ENCODE measurements at regions not wholly inside any gene's neighbourhood (a gene's known extent, or its start where the extent isn't known, plus 50 kb on each side); places are given as distances from the start of the nearest gene placed in this dataset.
"Not testable (repeated sequence)": the region's sequence is repeated elsewhere in the genome, so short reads cannot be mapped to it uniquely, and the experiment has no call there.

- DNase-seq = no peak
Measured at GRCh38 chr3:69647511-69648110, 91.7 kb upstream of the MITF start.

GRCh38 chr3:69647081-69647480, 92.2 kb upstream of the MITF start:
- DNase-seq = no peak

GRCh38 chr3:69646287-69647067, 92.8 kb upstream of the MITF start:
- DNase-seq = peak in 1 of 3 donors; percentile 20

DNA sequence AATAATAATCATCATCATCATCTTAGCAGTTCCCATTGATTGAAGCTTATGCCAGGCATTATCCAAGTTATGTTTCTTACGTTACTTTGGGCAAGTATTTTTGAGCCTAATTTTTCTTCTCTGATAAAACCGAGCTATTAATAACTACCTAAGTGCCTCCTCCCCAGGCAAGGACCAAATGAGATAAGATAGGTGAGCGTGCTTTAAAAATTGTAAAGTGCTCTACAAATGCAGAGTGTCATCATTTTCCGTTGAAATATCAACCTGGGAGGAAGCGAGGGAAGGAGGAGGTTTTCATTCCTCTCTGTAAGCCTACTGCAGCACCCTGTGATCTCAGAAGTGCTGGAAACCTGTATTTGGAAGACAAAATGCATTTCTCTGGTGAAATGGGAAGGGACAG, 96.7 kb upstream of the MITF start:
- DNase-seq = no peak

- no peak for DNase-seq
Measured at GRCh38 chr3:69639851-69640250, 99.4 kb upstream of the MITF start.

DNA sequence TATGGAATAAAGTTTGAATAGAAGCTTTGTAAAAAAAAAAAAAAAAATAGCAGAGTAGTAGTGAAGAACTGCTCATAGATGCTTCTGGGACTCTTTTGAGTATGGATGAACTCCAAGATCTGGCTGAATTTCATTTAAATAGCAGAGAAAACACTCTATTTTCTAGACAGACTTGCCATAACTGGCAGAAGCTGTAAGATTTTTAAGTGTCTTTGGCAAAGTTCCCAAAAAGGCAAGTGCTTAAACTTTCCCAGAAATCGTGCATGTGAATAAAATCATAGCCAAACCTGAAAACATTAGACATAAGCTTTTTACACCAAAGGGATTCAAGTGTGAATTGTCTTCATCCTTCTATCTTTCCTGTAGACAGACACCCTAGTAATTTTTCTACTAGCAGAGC, 110.3 kb upstream of the MITF start:
- peak; percentile 23 to 79 (median 66) for DNase-seq

DNA sequence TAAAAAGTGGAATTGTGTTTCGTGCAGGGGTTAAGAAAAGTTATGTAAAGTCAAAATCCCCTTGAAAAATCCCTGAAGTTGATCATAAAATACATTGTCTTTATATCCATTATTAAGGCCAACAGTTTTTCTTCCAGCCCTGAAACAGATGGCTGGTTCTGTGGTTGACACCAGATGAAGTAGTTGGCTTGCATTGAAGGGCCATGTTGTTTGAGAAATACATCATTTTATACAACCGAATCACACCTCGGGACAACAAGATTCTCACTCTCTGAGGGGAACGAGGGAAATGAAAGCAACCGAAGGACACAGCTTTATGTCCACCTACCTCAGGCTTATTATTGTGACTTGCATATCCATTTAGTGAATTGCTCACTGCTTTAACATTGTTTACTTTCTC, 126.0 kb upstream of the MITF start:
- DNase-seq = no peak

GRCh38 chr3:69612791-69613190, 126.5 kb upstream of the MITF start:
- DNase-seq = no peak

DNA sequence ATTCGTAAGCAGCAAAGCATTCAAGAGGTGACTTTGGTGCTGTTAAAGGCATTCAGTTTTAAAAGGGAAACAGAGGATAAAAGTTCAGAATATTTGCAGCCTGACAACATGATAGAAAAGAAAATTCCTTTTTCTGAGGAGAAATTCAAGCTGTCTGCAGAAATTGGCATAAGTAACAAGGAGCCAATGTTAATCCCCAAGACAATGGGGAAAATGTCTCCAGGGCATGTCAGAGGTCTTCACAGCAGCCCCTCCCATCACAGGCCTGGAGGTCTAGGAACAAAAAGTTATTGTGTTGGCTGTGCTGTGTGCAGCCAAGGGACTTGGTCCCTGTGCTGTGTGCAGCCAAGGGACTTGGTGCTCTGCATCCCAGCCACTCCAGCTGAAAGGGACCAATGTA, 129.7 kb upstream of the MITF start:
- not testable (repeated sequence) for DNase-seq

DNA sequence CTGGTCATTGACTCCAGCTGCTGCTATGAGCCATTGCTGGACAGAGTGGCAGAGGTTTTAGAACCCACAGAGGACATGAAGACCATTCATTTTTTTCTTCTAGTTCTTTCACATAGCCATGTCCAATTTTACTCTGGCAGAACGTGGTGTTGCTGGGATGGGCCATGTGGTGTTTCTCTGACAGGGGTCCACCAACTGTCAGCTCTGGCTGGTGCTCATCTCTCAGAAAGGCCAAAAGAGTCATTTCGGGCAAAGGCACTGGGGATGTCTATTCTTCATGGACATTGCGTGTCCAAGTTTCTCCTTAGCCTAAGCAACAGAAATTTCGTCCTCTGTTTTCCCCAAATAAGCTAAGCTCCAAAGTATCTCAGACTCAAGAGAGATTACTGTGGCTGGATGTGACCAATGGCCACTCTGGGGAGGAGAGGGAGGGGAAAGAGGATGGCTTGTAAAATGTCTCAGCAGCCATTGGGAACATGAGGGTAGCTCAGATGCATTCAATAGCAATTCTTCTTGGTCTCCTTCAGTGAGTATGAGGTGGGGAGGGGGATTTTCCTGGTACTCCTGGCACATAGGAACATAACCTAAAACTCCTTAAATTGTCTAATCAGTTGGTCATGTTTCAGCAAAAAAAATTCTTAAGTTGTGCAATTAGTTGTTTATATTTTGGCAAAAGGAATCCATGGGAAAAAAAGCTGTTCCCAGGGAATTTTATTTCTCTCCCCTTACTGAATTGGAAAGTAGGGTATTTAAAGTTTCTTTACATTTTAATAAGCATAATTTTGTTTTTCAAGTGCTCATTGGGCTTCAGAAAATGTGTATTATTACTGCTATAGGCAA, 131.6 kb upstream of the MITF start:
- DNase-seq = no peak

DNA sequence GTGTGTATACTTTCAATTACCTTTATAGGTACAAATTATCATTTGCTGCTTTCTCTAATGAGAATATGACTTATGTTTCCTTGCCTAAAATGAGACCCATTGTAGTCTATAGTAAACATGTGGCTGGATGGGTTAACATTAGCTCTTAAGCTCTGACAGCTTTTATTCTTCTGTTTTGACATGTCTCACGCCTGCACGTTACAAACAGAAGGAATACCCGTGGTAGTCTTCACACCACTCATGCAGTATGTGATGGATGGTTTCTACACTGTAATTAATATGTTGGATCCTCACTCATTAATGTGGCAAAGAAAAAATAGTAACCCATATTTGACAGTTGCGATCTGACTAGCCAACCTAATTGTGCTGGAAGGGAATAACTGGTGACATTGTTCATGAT, 133.4 kb upstream of the MITF start:
- no peak for DNase-seq

GRCh38 chr3:69604735-69605450, 134.4 kb upstream of the MITF start:
- no peak for DNase-seq

- no peak for DNase-seq
Measured at GRCh38 chr3:69602112-69602511, 137.2 kb upstream of the MITF start.

DNA sequence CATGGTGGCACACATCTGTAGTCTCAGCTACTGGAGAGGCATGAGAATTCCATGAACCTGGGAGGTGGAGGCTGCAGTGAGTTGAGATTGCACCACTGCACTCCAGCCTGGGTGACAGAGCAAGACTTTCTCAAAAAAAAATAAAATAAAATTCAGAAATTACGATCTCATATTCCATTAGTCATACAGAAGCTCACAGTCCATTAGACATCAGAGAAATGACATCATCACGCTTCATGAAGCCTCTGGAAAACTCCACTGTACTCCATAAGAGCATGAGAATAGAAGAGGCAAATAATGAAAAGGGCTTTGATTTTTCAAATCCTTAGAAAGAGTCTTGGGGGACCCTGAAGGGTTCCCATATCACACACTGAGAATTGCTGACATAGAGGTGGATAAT, 145.0 kb upstream of the MITF start:
- DNase-seq = no peak

DNA sequence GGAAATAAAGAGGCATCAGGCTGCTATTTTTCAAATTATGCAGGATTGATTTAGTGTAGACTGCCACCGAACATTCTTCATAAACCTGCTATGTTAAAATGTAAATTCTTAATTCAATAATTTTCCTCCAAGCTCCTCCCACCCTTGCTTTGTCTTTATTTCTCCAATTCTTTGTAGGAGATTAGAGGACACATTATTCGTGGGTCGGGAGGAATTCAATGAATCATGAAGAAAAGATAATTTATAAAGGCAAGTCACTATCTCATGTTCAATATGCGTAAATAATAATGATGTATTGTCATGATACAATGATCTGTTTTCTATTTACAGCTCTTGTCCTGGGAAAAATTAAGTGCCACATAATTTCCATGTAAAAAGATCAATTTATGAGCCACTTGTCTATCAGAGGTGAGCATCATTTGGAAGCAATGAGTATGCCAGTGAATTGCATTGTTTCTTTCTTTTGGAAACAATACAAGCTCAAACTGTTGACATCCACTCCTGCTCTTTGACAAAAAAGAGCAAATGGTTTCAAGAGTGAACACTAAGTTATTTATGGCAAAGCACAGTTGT, 148.0 kb upstream of the MITF start:
- no peak for DNase-seq

- no peak for DNase-seq
Measured at GRCh38 chr3:69590111-69590510, 149.2 kb upstream of the MITF start.

GRCh38 chr3:69588170-69588569, 151.1 kb upstream of the MITF start:
- no peak for DNase-seq

GRCh38 chr3:69585472-69585871, 153.8 kb upstream of the MITF start:
- DNase-seq = no peak

DNA sequence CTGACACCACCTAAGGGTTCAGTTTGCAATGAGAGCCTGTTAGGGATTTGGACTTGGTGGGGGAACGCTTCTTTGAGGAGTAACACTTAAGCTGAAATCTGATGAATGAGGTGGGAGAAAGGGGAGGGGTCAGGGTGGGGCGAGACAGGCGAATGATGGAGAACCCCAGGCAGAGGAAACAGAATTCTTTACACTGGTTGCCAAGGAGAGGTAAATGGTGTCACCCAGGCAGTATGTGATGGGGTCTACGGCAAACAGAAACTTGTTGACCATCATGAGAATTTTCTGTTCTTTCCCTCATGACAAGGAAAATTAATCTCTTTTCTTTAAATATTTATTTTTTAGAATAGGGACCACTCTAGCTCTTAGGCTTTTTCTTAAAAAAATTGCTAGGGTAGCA, 157.2 kb upstream of the MITF start:
- no peak for DNase-seq

DNA sequence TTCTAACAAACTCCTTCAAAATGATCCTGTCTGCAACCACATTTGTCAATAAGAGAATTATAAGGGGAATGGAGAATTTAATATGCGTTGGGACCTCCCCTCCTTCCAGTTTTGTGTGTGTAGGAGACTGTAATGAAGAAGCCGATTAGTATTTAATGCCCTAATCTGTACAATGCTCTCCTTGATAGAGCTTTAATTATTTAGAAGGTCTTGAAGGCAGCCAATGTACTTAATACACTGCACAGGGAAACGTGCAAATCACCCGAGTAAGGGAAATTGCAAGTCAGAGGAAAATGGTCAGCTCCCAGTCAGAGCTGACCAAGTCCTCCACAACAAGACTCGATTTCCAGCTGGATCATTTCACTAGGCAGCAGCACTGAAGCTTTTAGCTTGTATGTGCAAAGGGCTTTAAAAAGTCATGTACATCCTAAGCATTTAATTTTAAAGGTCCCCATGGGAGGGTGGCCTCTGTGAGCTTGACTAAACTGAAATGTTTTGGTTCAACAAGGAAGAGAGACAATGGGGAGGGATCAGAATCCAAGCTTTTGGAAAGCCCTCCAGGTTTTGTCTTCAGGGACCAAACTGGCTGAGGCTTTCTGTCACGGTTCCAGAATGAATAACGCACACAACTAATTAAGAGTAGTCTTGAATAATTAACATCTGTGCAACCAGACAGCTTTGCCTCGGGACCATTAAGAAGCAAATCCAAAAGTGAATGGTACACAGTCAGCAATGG, 159.8 kb upstream of the MITF start:
- peak; percentile 12 to 51 (median 26) for DNase-seq

DNA sequence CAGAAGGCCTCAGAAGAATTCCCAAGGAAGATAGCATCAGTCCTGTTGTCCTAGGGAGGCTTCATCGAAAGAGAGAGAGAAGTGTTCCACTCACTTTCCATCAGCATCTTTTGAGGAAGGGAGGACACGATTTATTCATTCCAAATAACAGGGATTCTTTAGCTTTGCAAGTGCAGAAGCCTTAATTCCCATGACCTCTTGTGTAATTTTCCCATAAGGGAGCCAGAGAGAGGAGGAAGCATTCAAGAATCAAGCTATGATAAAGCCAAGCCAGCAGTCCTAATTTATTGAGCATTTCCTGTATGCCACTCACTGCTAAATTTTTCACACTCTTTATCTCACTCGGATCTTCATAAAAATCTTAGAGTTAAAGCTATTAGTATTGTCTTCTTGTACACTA, 169.7 kb upstream of the MITF start:
- DNase-seq = no peak
